WERI-Rb-1 (cell line): ENCODE measurements at regions not wholly inside any gene's neighbourhood (a gene's known extent, or its start where the extent isn't known, plus 50 kb on each side); places are given as distances from the start of the nearest gene placed in this dataset.

Experiments
- DNase-seq: peaks from one replicate; pipeline ENCODE4 v3.0.0-alpha.2; 2020
- H3K27ac ChIP-seq: fragments of 250-450 bp; sonication (Bioruptor Pico); 2 replicates; pipeline ENCODE4 v1.5.1; 2020; ENCODE audit warnings: mild to moderate bottlenecking, moderate library complexity
- H3K27me3 ChIP-seq: fragments of 250-450 bp; sonication (Bioruptor Pico); 2 replicates; pipeline ENCODE4 v1.5.1; 2021; ENCODE audit warnings: mild to moderate bottlenecking, low read depth, moderate library complexity; ENCODE audit not compliant: insufficient read depth, severe bottlenecking
- H3K36me3 ChIP-seq: fragments of 250-450 bp; sonication (Bioruptor Pico); 2 replicates; pipeline ENCODE4 v1.5.1; 2020; ENCODE audit warnings: mild to moderate bottlenecking, moderate library complexity
- H3K4me3 ChIP-seq: 2 replicates; pipeline ENCODE4 v1.5.1; 2011; ENCODE audit warnings: low read depth, mild to moderate bottlenecking, control low read depth, low read length
- H3K9me3 ChIP-seq: fragments of 250-450 bp; sonication (Bioruptor Pico); 2 replicates; pipeline ENCODE4 v1.5.1; 2021; ENCODE audit warnings: mild to moderate bottlenecking, moderate library complexity; ENCODE audit not compliant: severe bottlenecking
- CTCF ChIP-seq: IDR thresholded peaks from 2 replicates; pipeline ENCODE4 v1.5.1; 2011; ENCODE audit warnings: low read depth, mild to moderate bottlenecking, control low read depth, inconsistent platforms, low read length

- H3K27me3 ChIP-seq: peaks cover 35% of the 10 kb centered on the region
- TF ChIP-seq CTCF: no peak
- no peaks in the 10 kb centered on the region for H3K36me3 ChIP-seq
- no peak overlapping the region for H3K4me3 ChIP-seq
- DNase-seq: no peak
- no peaks in the 10 kb centered on the region for H3K9me3 ChIP-seq
- H3K27ac ChIP-seq: no peak overlapping the region
Observed at GRCh38 chr15:39491886-39492490, 88.9 kb upstream of the THBS1 start.

- Histone ChIP-seq H3K4me3 (no peak overlapping the region), H3K9me3 (no peaks in the 10 kb centered on the region), H3K27ac (no peak overlapping the region), H3K27me3 (peaks cover 46% of the 10 kb centered on the region), H3K36me3 (no peaks in the 10 kb centered on the region)
- no peak for TF ChIP-seq CTCF
- DNase-seq: no peak
Observed at GRCh38 chr15:39493424-39494067, 87.3 kb upstream of the THBS1 start.

- Histone ChIP-seq H3K27ac (no peak overlapping the region), H3K36me3 (no peaks in the 10 kb centered on the region), H3K4me3 (no peak overlapping the region), H3K9me3 (no peaks in the 10 kb centered on the region), H3K27me3 (peaks cover 46% of the 10 kb centered on the region)
- no peak for TF ChIP-seq CTCF
- no peak for DNase-seq
Observed at GRCh38 chr15:39494462-39494861, 86.4 kb upstream of the THBS1 start.

GRCh38 chr15:39495871-39496840 is 84.7 kb upstream of the THBS1 start:
- no peak for TF ChIP-seq CTCF
- Histone ChIP-seq H3K36me3 (no peaks in the 10 kb centered on the region), H3K27me3 (peaks cover 40% of the 10 kb centered on the region), H3K9me3 (no peaks in the 10 kb centered on the region), H3K27ac (no peak overlapping the region), H3K4me3 (no peak overlapping the region)
- no peak for DNase-seq

GRCh38 chr15:39497016-39497758 is 83.7 kb upstream of the THBS1 start:
- no peak for DNase-seq
- Histone ChIP-seq H3K27ac (no peak overlapping the region), H3K36me3 (no peaks in the 10 kb centered on the region), H3K9me3 (no peaks in the 10 kb centered on the region), H3K4me3 (no peak overlapping the region), H3K27me3 (peaks cover 43% of the 10 kb centered on the region)
- no peak for TF ChIP-seq CTCF
